CD4-positive, alpha-beta T cell treated with Interleukin-4 for 4 hours (primary cell): ENCODE measurements at regions not wholly inside any gene's neighbourhood (a gene's known extent, or its start where the extent isn't known, plus 50 kb on each side); places are given as distances from the start of the nearest gene placed in this dataset.
"Not testable (repeated sequence)": the region's sequence is repeated elsewhere in the genome, so short reads cannot be mapped to it uniquely, and the experiment has no call there.

Source experiments
- DNase-seq: peaks from one replicate; pipeline ENCODE4 v3.0.0-alpha.2; 2020

GRCh38 chr2:194455358-194455757, 1201.7 kb upstream of the SLC39A10 start:
- no peak for DNase-seq

GRCh38 chr2:194452504-194452903, 1204.5 kb upstream of the SLC39A10 start:
- no peak for DNase-seq

GRCh38 chr2:194445226-194445625, 1211.8 kb upstream of the SLC39A10 start:
- DNase-seq: no peak

GRCh38 chr2:194443926-194444325, 1213.1 kb upstream of the SLC39A10 start:
- DNase-seq: no peak

GRCh38 chr2:194424683-194425209, 1232.3 kb upstream of the SLC39A10 start:
- no peak for DNase-seq

GRCh38 chr2:194411221-194411620, 1245.8 kb upstream of the SLC39A10 start:
- no peak for DNase-seq

GRCh38 chr2:194395818-194396217, 1261.2 kb upstream of the SLC39A10 start:
- DNase-seq: no peak

DNA sequence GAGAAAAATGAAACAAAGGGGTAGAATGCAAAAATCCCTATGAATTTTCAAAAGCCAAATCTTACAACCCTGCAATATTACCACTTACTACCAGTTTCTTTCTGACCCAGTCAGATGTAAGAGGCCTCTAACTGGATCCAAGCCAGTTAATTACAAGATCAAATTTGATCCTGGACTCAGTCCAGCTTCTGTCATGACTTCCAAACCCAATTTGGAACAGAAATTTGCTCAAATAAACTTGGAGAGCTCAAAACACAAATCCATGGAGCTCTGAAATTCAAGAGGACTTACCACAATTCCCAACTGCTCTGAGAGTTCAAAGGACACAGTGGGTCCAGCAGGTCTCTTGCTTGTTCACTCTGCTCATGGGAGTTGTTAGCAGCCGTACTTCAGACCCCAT, 1271.7 kb upstream of the SLC39A10 start:
- no peak for DNase-seq

GRCh38 chr2:194383401-194383800, 1273.6 kb upstream of the SLC39A10 start:
- DNase-seq: no peak

DNA sequence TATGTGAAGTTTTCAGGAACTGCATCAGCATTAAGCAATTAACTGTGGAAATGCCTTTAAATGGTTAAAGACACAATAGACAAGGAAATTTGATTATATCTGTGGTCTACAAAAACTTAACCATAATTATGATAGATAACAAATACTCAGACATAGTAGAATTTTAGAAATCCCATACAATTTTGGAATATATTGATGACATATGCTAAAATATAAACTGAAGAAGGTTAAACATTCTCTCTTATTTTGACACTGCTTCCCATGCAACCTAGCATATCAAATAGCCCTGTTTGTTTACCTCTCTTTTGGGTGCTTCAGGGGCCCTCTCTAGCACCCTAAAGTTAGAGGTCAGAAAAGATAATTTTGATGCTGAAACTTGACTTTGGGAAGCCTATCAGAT, 1274.8 kb upstream of the SLC39A10 start:
- no peak for DNase-seq

DNA sequence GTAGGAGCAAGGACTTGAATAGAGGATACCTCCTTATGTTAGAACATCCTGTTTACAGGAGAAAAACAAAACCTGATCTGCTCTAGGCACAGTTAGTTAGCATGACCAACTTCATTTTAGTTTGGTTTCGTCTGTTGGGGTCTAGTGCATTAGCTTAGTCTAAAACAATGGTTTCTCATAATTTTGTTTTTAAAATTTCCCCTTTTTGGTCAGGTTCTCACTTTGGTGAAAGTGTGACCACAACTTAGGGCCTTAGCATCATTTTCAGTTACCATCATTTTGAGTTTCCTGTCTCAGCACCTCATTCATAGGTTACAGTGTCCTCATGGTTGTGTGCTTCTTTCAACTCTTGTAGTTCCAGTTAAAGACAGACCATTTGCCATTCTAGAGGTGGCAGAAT, 1277.0 kb upstream of the SLC39A10 start:
- DNase-seq: no peak

- not testable (repeated sequence) for DNase-seq
Measured at GRCh38 chr2:194367390-194367789, 1289.6 kb upstream of the SLC39A10 start.

DNA sequence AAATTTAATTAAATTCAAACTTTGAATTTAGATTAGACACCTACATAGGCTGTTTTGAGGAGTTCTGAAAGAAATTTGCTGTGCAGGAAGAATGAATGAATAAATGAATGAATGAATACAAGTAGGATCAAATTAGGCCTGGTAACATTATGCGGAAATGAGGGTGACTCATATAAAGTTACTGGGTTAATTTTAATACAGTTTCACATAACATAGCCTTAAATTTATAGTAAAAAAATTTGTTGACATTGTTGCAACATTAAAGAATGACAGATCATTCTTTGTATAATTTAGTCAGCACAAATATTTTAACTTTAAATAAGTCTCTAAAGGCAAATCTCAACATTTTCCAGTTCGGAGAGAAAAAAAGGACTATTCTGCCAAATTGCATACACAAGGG, 1293.1 kb upstream of the SLC39A10 start:
- DNase-seq: no peak

DNA sequence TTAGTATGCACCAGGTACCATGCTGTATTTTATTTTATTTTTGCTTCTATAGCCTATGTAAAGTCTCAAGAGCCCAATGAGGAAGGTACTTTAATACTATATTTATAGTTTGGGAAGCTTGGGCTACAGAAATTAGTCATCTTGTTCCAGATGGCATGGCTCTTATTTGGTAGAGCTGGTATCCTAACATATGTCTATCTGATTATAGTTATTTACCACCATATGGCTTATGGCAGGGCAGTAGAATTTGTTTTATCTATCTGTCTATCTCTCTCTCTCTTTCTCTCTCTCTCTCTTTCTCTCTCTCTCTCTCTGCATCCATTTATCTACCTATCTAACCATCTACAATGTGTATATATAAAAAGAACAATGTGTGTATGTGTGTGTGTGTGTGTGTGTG, 1293.7 kb upstream of the SLC39A10 start:
- no peak for DNase-seq

- no peak for DNase-seq
Measured at GRCh38 chr2:194352505-194352904, 1304.5 kb upstream of the SLC39A10 start.

DNA sequence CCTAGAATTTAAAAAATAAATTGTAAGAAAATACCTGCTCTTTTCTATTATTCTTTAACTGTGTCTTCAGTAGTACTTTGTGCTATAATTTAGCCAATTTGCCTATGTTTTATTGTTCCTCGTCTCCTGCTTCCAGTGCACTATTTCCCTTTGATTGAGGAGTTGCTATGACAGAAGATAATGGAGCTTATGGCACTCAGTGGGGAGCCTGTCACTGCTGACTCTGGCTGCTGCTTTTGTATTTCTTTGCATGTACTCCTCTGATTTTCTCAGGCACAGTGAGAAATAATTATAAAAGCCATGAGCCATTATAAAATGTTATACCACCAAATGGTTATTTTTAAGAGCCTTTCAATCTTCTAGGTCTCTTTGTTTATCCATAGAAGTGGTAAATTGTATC, 1310.8 kb upstream of the SLC39A10 start:
- no peak for DNase-seq

DNA sequence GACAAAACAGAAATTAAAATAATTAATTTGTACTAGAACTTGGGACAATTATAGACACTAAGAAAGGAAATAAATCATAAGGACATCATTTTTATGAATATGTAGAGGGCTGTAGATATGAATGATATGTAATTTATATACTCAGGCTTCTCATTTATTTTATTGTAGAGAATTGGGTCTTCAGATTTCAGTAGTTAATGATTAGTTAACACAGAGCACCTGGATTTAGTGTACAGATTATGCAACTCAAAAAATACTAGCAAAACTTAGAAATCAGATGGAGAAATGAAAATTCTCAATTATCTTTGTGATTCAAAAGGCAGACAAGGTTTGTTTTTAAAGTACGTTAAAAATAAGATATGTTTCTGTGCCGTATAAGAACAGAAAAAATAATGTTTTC, 1311.7 kb upstream of the SLC39A10 start:
- DNase-seq: no peak

GRCh38 chr2:194343167-194343566, 1313.9 kb upstream of the SLC39A10 start:
- DNase-seq: no peak

- DNase-seq: no peak
Measured at GRCh38 chr2:194332799-194333490, 1324.1 kb upstream of the SLC39A10 start.

- DNase-seq: no peak
Measured at GRCh38 chr2:194328456-194328855, 1328.6 kb upstream of the SLC39A10 start.

DNA sequence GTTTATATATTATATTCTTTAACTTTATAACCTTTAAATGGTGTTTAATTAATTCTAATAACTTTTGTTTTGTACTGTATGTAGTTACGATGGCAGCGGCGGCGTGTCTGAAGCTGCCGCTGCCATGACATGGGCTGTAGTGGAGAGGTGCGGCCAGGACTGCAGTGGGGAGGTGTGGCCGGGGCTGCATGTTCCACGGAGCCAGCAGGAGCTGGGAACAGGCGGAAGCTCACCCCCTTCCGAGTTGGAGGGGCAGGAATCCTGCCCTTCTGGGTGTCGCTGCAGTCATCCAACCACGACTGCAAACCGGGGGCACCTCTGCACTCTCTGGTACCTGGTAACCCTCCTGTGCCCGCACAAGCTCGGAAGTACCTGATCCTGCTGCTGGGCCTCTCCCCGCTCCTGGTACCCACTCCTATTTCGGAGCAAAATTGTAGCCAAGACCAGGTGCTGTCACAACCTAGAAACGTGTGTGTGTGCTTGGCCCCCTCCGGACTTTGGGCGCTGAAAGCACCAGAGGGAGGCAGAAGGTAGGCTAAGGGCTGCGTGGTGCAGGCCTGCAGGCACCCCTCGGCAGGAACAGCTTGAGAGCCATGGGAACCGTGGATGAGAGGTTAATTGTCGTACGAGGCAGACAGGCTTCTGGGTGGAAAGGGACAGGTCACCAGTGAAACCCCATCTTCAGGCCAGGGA, 1329.7 kb upstream of the SLC39A10 start:
- no peak for DNase-seq

DNA sequence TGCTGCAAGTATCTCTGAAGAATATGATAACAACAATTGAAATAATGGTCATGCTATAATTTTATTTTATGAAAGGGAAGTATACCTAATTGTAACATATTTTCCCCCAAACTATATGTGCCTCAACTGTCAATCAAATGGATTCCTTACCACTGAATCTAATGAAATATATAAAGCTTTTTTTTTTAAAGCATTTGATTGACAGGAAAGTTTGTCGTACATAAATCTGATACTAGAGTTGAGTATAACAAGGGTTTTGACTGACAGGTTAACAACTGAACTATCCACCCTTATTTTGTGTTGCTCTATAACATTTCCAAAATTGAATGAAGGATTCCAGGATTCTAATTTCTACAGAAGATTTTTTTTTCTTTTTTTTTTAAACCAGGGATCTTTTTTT, 1333.3 kb upstream of the SLC39A10 start:
- no peak for DNase-seq

- no peak for DNase-seq
Measured at GRCh38 chr2:194320520-194320919, 1336.5 kb upstream of the SLC39A10 start.

- no peak for DNase-seq
Measured at GRCh38 chr2:194319222-194319992, 1337.6 kb upstream of the SLC39A10 start.
